CD4-positive, alpha-beta T cell (primary cell): ENCODE measurements at regions not wholly inside any gene's neighbourhood (a gene's known extent, or its start where the extent isn't known, plus 50 kb on each side); places are given as distances from the start of the nearest gene placed in this dataset.

Experiments used
- ATAC-seq: fragments of 200-7000 bp; cut with Tn5 transposase; one replicate; pipeline ENCODE4 v1.10.0; 2022; ENCODE audit warnings: mild to moderate bottlenecking; ENCODE audit not compliant: poor library complexity
- CTCF ChIA-PET: fragments of 350-600 bp; sonication (Branson Sonifier 250); formaldehyde crosslinking; loops from one replicate; lab custom pipeline; 2021; ENCODE audit warnings: antibody characterized with exemption, inconsistent platforms; lab: Charles Lee
- POLR2A ChIA-PET: fragments of 350-600 bp; sonication (Branson Sonifier 250); formaldehyde crosslinking; loops from one replicate; lab custom pipeline; 2021; ENCODE audit warnings: antibody characterized with exemption, inconsistent platforms; lab: Charles Lee
- DNase-seq, 14 experiments: peaks; one replicate each; pipeline ENCODE4 v3.0.0-alpha.2; 2013 to 2020; ENCODE audit warnings: mixed read lengths in 2 of 14
- H3K27ac ChIP-seq, 2 donors: one replicate each; pipeline versions ENCODE4 v1.5.1 to v1.7.0; 2013; ENCODE audit warnings: low read length in 2 of 2, low read depth in 1 of 2, mild to moderate bottlenecking in 1 of 2
- H3K27me3 ChIP-seq, 2 experiments: 1 replicate in 1 of 2; 2 replicates in 1 of 2; pipeline versions ENCODE4 v1.6.1 to v1.7.0; 2013; ENCODE audit warnings: low read length in 2 of 2, control low read depth in 1 of 2, mild to moderate bottlenecking in 1 of 2, moderate library complexity in 1 of 2; ENCODE audit not compliant: insufficient read depth in 2 of 2, control insufficient read depth in 1 of 2
- H3K36me3 ChIP-seq: one replicate; pipeline ENCODE4 v1.6.1; 2013; ENCODE audit warnings: low read length, control low read depth; ENCODE audit not compliant: insufficient read depth
- H3K4me1 ChIP-seq: one replicate; pipeline ENCODE4 v1.6.1; 2013; ENCODE audit warnings: low read length, control low read depth; ENCODE audit not compliant: insufficient read depth
- H3K4me3 ChIP-seq: one replicate; pipeline ENCODE4 v1.5.1; 2013; ENCODE audit warnings: mild to moderate bottlenecking, low read length, moderate library complexity
- H3K9me3 ChIP-seq, 2 experiments: 1 replicate in 1 of 2; 2 replicates in 1 of 2; pipeline versions ENCODE4 v1.6.1 to v1.7.0; 2013; ENCODE audit warnings: low read length in 2 of 2, mild to moderate bottlenecking in 2 of 2, control low read depth in 1 of 2, moderate library complexity in 1 of 2; ENCODE audit not compliant: control insufficient read depth in 1 of 2, insufficient read depth in 1 of 2
- H3K27ac Mint-ChIP-seq: one replicate; pipeline ENCODE4 v1.8.0; 2020; ENCODE audit warnings: mixed read lengths
- H3K27me3 Mint-ChIP-seq: one replicate; pipeline ENCODE4 v1.8.0; 2021; ENCODE audit warnings: mixed read lengths
- H3K36me3 Mint-ChIP-seq: one replicate; pipeline ENCODE4 v1.8.0; 2021; ENCODE audit warnings: low read depth, mixed read lengths
- H3K4me1 Mint-ChIP-seq: one replicate; pipeline ENCODE4 v1.8.0; 2021; ENCODE audit warnings: low read depth, mixed read lengths
- H3K4me3 Mint-ChIP-seq: one replicate; pipeline ENCODE4 v1.8.0; 2020; ENCODE audit warnings: mild to moderate bottlenecking, mixed read lengths
- H3K9me3 Mint-ChIP-seq: one replicate; pipeline ENCODE4 v1.8.0; 2020; ENCODE audit warnings: mixed read lengths
- intact Hi-C, 2 experiments: fragments of 100-400 bp; cut with DNase I in 1 of 2; cut with micrococcal nuclease in 1 of 2; formaldehyde crosslinking; loops; one replicate each; pipeline versions ENCODE4 v1.15.1 to v1.9.0; 2023 to 2025; cut with DNase I, micrococcal nuclease
- TF ChIP-seq, protein P1 (sequence below): fragments of 200-600 bp; IDR thresholded peaks from one replicate; pipeline ENCODE4 v1.8.0; 2022; ENCODE audit warnings: antibody characterized with exemption, mild to moderate bottlenecking

- DNase-seq (no peak), ATAC-seq (no peak)
- no peak overlapping the region for H3K27ac ChIP-seq
- Mint-ChIP-seq H3K4me1 (no peaks in the 10 kb centered on the region), H3K9me3 (no peaks in the 10 kb centered on the region), H3K36me3 (no peaks in the 10 kb centered on the region), H3K27me3 (peaks cover 9% of the 10 kb centered on the region), H3K4me3 (no peak overlapping the region), H3K27ac (no peak overlapping the region)
- no peaks in the 10 kb centered on the region for H3K9me3 ChIP-seq
- intact Hi-C loops: no loop called here
- TF ChIP-seq, protein P1, sequence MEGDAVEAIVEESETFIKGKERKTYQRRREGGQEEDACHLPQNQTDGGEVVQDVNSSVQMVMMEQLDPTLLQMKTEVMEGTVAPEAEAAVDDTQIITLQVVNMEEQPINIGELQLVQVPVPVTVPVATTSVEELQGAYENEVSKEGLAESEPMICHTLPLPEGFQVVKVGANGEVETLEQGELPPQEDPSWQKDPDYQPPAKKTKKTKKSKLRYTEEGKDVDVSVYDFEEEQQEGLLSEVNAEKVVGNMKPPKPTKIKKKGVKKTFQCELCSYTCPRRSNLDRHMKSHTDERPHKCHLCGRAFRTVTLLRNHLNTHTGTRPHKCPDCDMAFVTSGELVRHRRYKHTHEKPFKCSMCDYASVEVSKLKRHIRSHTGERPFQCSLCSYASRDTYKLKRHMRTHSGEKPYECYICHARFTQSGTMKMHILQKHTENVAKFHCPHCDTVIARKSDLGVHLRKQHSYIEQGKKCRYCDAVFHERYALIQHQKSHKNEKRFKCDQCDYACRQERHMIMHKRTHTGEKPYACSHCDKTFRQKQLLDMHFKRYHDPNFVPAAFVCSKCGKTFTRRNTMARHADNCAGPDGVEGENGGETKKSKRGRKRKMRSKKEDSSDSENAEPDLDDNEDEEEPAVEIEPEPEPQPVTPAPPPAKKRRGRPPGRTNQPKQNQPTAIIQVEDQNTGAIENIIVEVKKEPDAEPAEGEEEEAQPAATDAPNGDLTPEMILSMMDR: no peak
- ChIA-PET POLR2A (no interaction called here), CTCF (no interaction called here)
- H3K4me3 ChIP-seq: no peak overlapping the region
- no peaks in the 10 kb centered on the region for H3K36me3 ChIP-seq
- H3K4me1 ChIP-seq: no peaks in the 10 kb centered on the region
- H3K27me3 ChIP-seq: no peaks in the 10 kb centered on the region
Measured at GRCh38 chr1:55530749-55531478, 315.8 kb upstream of the USP24 start.

- H3K4me1 ChIP-seq: no peaks in the 10 kb centered on the region
- Mint-ChIP-seq H3K9me3 (no peaks in the 10 kb centered on the region), H3K36me3 (no peaks in the 10 kb centered on the region), H3K27ac (no peak overlapping the region), H3K27me3 (peaks cover 9% of the 10 kb centered on the region), H3K4me3 (no peak overlapping the region), H3K4me1 (no peaks in the 10 kb centered on the region)
- H3K36me3 ChIP-seq: no peaks in the 10 kb centered on the region
- no peak for ATAC-seq
- intact Hi-C loops: no loop called here
- H3K27me3 ChIP-seq: no peaks in the 10 kb centered on the region
- H3K27ac ChIP-seq: no peak overlapping the region
- H3K9me3 ChIP-seq: no peaks in the 10 kb centered on the region
- TF ChIP-seq, protein P1: no peak
- ChIA-PET POLR2A (no interaction called here), CTCF (no interaction called here)
- H3K4me3 ChIP-seq: no peak overlapping the region
- DNase-seq: no peak
Measured at GRCh38 chr1:55529017-55529416, 313.9 kb upstream of the USP24 start.

DNA sequence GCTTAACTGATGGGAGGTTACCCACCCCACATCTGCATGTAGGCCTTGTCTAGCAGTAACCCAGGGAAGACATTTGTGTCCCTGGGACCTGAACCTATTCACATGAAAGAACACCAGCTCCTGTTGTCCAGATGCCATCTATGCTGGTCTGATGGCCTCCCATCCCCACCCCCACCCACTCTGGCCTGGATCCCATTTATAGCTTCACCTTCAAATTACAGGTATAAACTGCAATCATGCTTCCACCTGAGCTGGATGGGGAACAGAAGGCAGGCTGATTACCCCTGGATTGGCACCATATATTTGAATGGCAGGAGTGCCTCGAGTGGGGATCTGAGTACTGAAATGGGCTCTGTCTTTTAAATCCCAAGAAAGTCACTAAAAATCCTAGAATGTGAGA lies 312.7 kb upstream of the USP24 start:
- POLR2A ChIA-PET: no interaction called here
- CTCF ChIA-PET: no interaction called here
- H3K4me3 Mint-ChIP-seq: no peak overlapping the region
- Histone ChIP-seq H3K27me3 (no peaks in the 10 kb centered on the region), H3K27ac (no peak overlapping the region), H3K9me3 (no peaks in the 10 kb centered on the region), H3K4me3 (no peak overlapping the region), H3K36me3 (no peaks in the 10 kb centered on the region), H3K4me1 (no peaks in the 10 kb centered on the region)
- no peak for DNase-seq
- no peak overlapping the region for H3K27ac Mint-ChIP-seq
- TF ChIP-seq, protein P1: no peak
- H3K4me1 Mint-ChIP-seq: no peaks in the 10 kb centered on the region
- ATAC-seq: no peak
- intact Hi-C loops: no loop called here
- H3K9me3 Mint-ChIP-seq: no peaks in the 10 kb centered on the region
- no peaks in the 10 kb centered on the region for H3K36me3 Mint-ChIP-seq
- H3K27me3 Mint-ChIP-seq: peaks cover 9% of the 10 kb centered on the region
